HG02852 (cell line): ENCODE measurements at regions not wholly inside any gene's neighbourhood (a gene's known extent, or its start where the extent isn't known, plus 50 kb on each side); places are given as distances from the start of the nearest gene placed in this dataset.
"Not testable (repeated sequence)": the region's sequence is repeated elsewhere in the genome, so short reads cannot be mapped to it uniquely, and the experiment has no call there.

Source experiments
- ATAC-seq: cut with Tn5 transposase; IDR thresholded peaks from one replicate; pipeline ENCODE4 v1.9.1; 2021; ENCODE audit warnings: mild to moderate bottlenecking, moderate library complexity; ENCODE audit not compliant: unreplicated experiment

GRCh38 chr12:20105943-20106342, 262.4 kb upstream of the PDE3A start:
- no peak for ATAC-seq

GRCh38 chr12:20109676-20110075, 258.7 kb upstream of the PDE3A start:
- no peak for ATAC-seq

GRCh38 chr12:20115371-20115770, 253.0 kb upstream of the PDE3A start:
- not testable (repeated sequence) for ATAC-seq

GRCh38 chr12:20119596-20120402, 248.5 kb upstream of the PDE3A start:
- no peak for ATAC-seq

GRCh38 chr12:20120403-20120725, 248.0 kb upstream of the PDE3A start:
- no peak for ATAC-seq

GRCh38 chr12:20122274-20122673, 246.1 kb upstream of the PDE3A start:
- no peak for ATAC-seq

GRCh38 chr12:20123465-20123864, 244.9 kb upstream of the PDE3A start:
- no peak for ATAC-seq

- ATAC-seq, result no peak
These were observed 243.0 kb upstream of the PDE3A start for GRCh38 chr12:20125276-20125798.

- ATAC-seq, result no peak
These were observed 241.7 kb upstream of the PDE3A start for GRCh38 chr12:20126601-20127000.

- ATAC-seq, result no peak
These were observed 240.9 kb upstream of the PDE3A start for GRCh38 chr12:20127413-20127812.

GRCh38 chr12:20128928-20129327, 239.4 kb upstream of the PDE3A start:
- ATAC-seq, result no peak

- no peak for ATAC-seq
These were observed 235.5 kb upstream of the PDE3A start for GRCh38 chr12:20132818-20133217.

- no peak for ATAC-seq
These were observed 233.7 kb upstream of the PDE3A start for GRCh38 chr12:20134652-20135051.

- ATAC-seq, result no peak
These were observed 227.6 kb upstream of the PDE3A start for GRCh38 chr12:20140751-20141150.

- ATAC-seq, result no peak
These were observed 226.0 kb upstream of the PDE3A start for GRCh38 chr12:20142316-20142715.

GRCh38 chr12:20142956-20143355, 225.4 kb upstream of the PDE3A start:
- ATAC-seq, result no peak

- no peak for ATAC-seq
These were observed 224.0 kb upstream of the PDE3A start for GRCh38 chr12:20144341-20144740.

GRCh38 chr12:20148241-20148640, 220.1 kb upstream of the PDE3A start:
- ATAC-seq, result no peak

GRCh38 chr12:20150835-20151422, 217.4 kb upstream of the PDE3A start:
- no peak for ATAC-seq

- ATAC-seq, result no peak
These were observed 214.3 kb upstream of the PDE3A start for GRCh38 chr12:20154052-20154451.

GRCh38 chr12:20155374-20155773, 213.0 kb upstream of the PDE3A start:
- no peak for ATAC-seq

- ATAC-seq, result not testable (repeated sequence)
These were observed 207.4 kb upstream of the PDE3A start for GRCh38 chr12:20160899-20161298.
